Peyer's patch (tissue), 4 donors: ENCODE measurements at regions not wholly inside any gene's neighbourhood (a gene's known extent, or its start where the extent isn't known, plus 50 kb on each side); places are given as distances from the start of the nearest gene placed in this dataset.

Experiments used
- DNase-seq, 3 donors: peaks; one replicate each; pipeline ENCODE4 v3.0.0-alpha.2; 2017 to 2019
- H3K27ac ChIP-seq, 4 donors: fragments of 200-600 bp; sonication (generic); one replicate each; pipeline ENCODE4 v1.5.1; 2016 to 2019
- H3K27me3 ChIP-seq, 2 donors: fragments of 200-600 bp; sonication (generic); one replicate each; pipeline ENCODE4 v1.5.1; 2019
- H3K36me3 ChIP-seq, 3 donors: fragments of 200-600 bp; sonication (generic); one replicate each; pipeline ENCODE4 v1.5.1; 2016 to 2019
- H3K4me1 ChIP-seq, 4 donors: fragments of 200-600 bp; sonication (generic); one replicate each; pipeline ENCODE4 v1.5.1; 2016 to 2019
- H3K4me3 ChIP-seq, 4 donors: fragments of 200-600 bp; sonication (generic); 1 replicate in 3 of 4; 2 replicates in 1 of 4; pipeline ENCODE4 v1.5.1; 2016 to 2019; ENCODE audit warnings: mild to moderate bottlenecking in 1 of 4
- H3K9me3 ChIP-seq, 4 donors: fragments of 200-600 bp; sonication (generic); one replicate each; pipeline ENCODE4 v1.5.1; 2016 to 2019; ENCODE audit warnings: mild to moderate bottlenecking in 1 of 4
- POLR2A ChIP-seq, 2 donors: fragments of 450-650 bp; IDR thresholded peaks; one replicate each; pipeline ENCODE4 v1.5.1; 2017; ENCODE audit warnings: antibody characterized with exemption in 2 of 2, mild to moderate bottlenecking in 2 of 2, moderate library complexity in 2 of 2
- TF ChIP-seq, protein P1 (sequence below), 6 experiments: fragments of 450-650 bp in 4 of 6; fragments of 200-600 bp in 2 of 6; sonication (generic) in 1 of 6; IDR thresholded peaks; one replicate each; pipeline ENCODE4 v1.5.1; 2017 to 2019; ENCODE audit warnings: antibody characterized with exemption in 6 of 6, mild to moderate bottlenecking in 3 of 6, moderate library complexity in 1 of 6

GRCh38 chr15:45762726-45763125, 127.9 kb downstream of the SQOR start:
- DNase-seq, result no peak
- H3K4me3 ChIP-seq, result no peak overlapping the region
- no peaks in the 10 kb centered on the region for H3K9me3 ChIP-seq
- no peaks in the 10 kb centered on the region for H3K36me3 ChIP-seq
- TF ChIP-seq POLR2A (IDR thresholded peaks at IDR 0.05), result no peak
- TF ChIP-seq, protein P1, sequence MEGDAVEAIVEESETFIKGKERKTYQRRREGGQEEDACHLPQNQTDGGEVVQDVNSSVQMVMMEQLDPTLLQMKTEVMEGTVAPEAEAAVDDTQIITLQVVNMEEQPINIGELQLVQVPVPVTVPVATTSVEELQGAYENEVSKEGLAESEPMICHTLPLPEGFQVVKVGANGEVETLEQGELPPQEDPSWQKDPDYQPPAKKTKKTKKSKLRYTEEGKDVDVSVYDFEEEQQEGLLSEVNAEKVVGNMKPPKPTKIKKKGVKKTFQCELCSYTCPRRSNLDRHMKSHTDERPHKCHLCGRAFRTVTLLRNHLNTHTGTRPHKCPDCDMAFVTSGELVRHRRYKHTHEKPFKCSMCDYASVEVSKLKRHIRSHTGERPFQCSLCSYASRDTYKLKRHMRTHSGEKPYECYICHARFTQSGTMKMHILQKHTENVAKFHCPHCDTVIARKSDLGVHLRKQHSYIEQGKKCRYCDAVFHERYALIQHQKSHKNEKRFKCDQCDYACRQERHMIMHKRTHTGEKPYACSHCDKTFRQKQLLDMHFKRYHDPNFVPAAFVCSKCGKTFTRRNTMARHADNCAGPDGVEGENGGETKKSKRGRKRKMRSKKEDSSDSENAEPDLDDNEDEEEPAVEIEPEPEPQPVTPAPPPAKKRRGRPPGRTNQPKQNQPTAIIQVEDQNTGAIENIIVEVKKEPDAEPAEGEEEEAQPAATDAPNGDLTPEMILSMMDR (IDR thresholded peaks at IDR 0.05), result no peak
- no peaks in the 10 kb centered on the region for H3K27me3 ChIP-seq
- no peaks in the 10 kb centered on the region for H3K4me1 ChIP-seq
- H3K27ac ChIP-seq, result no peak overlapping the region

DNA sequence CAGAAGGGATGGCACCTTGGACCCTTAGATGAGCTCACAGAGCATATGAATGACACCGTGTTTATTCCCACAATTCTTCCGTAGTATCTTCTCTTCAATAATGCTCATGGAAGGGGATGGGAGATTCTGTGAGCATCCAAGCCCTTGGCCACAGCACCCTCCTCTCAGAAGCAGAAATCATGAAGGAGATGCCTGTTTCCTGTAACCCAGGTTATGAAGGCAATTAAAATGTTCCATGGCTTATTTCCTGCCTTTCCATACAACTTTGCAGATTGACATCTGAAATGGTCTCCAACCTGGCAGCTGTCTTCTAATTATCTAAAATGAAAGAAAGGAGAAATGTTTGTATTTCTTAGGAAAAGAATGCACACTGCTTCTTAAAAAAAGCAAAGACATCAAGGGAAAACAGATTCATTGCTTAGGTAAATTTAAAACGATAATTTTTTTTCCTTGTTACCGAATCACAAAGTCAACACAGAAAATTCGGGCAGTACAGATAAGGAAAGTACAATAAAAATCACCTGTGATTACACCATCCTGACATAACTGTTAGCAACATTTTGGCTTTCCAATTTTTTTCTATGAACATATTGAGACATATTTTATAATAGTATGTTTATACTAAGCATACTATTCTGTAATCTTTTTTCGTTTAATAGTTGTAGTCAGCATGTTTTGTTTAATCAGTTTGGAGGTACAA, 128.5 kb downstream of the SQOR start:
- Histone ChIP-seq H3K9me3 (no peaks in the 10 kb centered on the region), H3K27me3 (no peaks in the 10 kb centered on the region), H3K36me3 (no peaks in the 10 kb centered on the region), H3K27ac (no peak overlapping the region), H3K4me1 (no peaks in the 10 kb centered on the region), H3K4me3 (no peak overlapping the region)
- DNase-seq, result no peak
- TF ChIP-seq, protein P1 (IDR thresholded peaks at IDR 0.05), result no peak
- TF ChIP-seq POLR2A (IDR thresholded peaks at IDR 0.05), result no peak

DNA sequence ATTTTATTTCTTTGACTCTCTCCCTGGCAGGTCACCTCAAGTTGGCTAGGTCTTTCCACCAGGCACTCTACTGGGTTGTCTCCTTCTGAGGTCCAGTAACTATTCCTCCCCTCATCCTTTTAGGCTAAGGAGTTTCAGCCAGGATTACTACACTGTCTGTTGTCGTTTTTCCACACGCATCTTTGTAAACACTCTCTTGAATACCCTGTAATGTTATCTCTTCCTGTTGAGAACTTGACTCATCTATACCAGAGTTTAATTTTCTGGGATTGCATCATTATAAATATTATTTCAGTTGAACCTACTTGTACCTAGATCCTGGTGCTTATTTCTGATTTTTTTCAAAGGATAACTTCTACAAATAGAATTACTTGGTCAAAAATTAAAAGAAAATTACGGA, 138.3 kb downstream of the SQOR start:
- no peaks in the 10 kb centered on the region for H3K27me3 ChIP-seq
- DNase-seq, result no peak
- no peak overlapping the region for H3K4me3 ChIP-seq
- H3K27ac ChIP-seq, result no peak overlapping the region
- H3K4me1 ChIP-seq, result no peaks in the 10 kb centered on the region
- TF ChIP-seq, protein P1 (IDR thresholded peaks at IDR 0.05), result no peak
- no peak for TF ChIP-seq POLR2A (IDR thresholded peaks at IDR 0.05)
- H3K36me3 ChIP-seq, result no peaks in the 10 kb centered on the region
- no peaks in the 10 kb centered on the region for H3K9me3 ChIP-seq

- no peaks in the 10 kb centered on the region for H3K36me3 ChIP-seq
- no peak overlapping the region for H3K4me3 ChIP-seq
- H3K27me3 ChIP-seq, result no peaks in the 10 kb centered on the region
- H3K9me3 ChIP-seq, result no peaks in the 10 kb centered on the region
- TF ChIP-seq POLR2A (IDR thresholded peaks at IDR 0.05), result no peak
- TF ChIP-seq, protein P1 (IDR thresholded peaks at IDR 0.05), result no peak
- no peaks in the 10 kb centered on the region for H3K4me1 ChIP-seq
- DNase-seq, result no peak
- H3K27ac ChIP-seq, result no peak overlapping the region
Observed at GRCh38 chr15:45776772-45777171, 141.9 kb downstream of the SQOR start.

DNA sequence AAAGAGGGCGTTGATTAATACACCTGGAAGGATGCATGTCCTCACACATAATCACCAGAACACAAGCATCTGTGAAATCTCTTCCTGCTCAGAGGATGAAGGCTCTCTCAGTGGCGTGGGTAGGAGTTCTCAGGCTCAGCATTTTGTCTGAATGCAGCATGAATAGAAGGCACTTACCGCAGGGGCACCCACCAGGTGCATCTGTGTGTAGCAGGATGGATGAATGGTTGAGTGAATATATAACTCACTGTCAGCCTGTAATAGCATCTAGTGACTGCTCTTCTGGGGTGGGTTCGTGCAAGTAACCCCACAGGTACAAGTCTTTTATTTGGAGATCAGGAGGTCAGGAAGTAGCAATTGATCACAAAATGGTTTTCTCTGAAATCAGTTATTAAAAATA, 143.0 kb downstream of the SQOR start:
- no peak for TF ChIP-seq POLR2A (IDR thresholded peaks at IDR 0.05)
- H3K9me3 ChIP-seq, result no peaks in the 10 kb centered on the region
- H3K27ac ChIP-seq, result no peak overlapping the region
- no peak overlapping the region for H3K4me3 ChIP-seq
- DNase-seq, result no peak
- no peaks in the 10 kb centered on the region for H3K36me3 ChIP-seq
- no peaks in the 10 kb centered on the region for H3K27me3 ChIP-seq
- H3K4me1 ChIP-seq, result no peaks in the 10 kb centered on the region

DNA sequence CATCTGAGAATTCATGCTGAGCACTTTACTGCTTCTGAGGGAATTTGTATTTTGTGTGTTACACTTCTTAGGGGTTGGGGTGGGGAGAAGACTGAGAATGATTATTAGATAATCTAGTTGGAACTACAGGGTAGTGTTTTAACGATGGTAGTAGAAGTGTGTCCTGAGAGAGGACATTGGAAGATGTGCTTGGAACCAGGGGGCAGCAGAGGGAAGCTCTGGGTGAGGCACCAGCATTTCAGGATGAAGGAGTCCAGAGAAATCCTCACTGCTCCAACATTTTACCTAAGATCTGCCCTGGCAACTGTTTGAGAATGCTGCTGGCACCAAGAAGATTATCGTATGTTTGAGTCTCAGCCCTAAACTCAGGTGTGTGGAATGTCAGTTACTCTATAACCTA, 145.5 kb downstream of the SQOR start:
- H3K4me1 ChIP-seq, result no peaks in the 10 kb centered on the region
- DNase-seq, result no peak
- no peak overlapping the region for H3K27ac ChIP-seq
- H3K36me3 ChIP-seq, result no peaks in the 10 kb centered on the region
- no peak for TF ChIP-seq POLR2A (IDR thresholded peaks at IDR 0.05)
- TF ChIP-seq, protein P1 (IDR thresholded peaks at IDR 0.05), result no peak
- no peaks in the 10 kb centered on the region for H3K27me3 ChIP-seq
- no peaks in the 10 kb centered on the region for H3K9me3 ChIP-seq
- H3K4me3 ChIP-seq, result no peak overlapping the region
